Stimulated activated CD8-positive, alpha-beta memory T cell treated with anti-CD3 and anti-CD28 coated beads, Interleukin-7, amount 100 ng/mL, for 24 hours (primary cell): ENCODE measurements at regions not wholly inside any gene's neighbourhood (a gene's known extent, or its start where the extent isn't known, plus 50 kb on each side); places are given as distances from the start of the nearest gene placed in this dataset.

ENCODE experiments used
- DNase-seq: peaks from one replicate; pipeline ENCODE4 v3.0.0-alpha.2; 2020; ENCODE audit warnings: low read depth

- DNase-seq: no peak
Measured at GRCh38 chr16:73304008-73304774, 256.3 kb upstream of the ZFHX3 start.

GRCh38 chr16:73302942-73303341 is 255.0 kb upstream of the ZFHX3 start:
- DNase-seq: no peak

- DNase-seq: no peak
Measured at GRCh38 chr16:73301984-73302383, 254.1 kb upstream of the ZFHX3 start.

- DNase-seq: no peak
Measured at GRCh38 chr16:73299346-73299745, 251.4 kb upstream of the ZFHX3 start.

GRCh38 chr16:73298562-73298961 is 250.6 kb upstream of the ZFHX3 start:
- DNase-seq: no peak

GRCh38 chr16:73290258-73290657 is 242.3 kb upstream of the ZFHX3 start:
- no peak for DNase-seq

GRCh38 chr16:73289232-73289631 is 241.3 kb upstream of the ZFHX3 start:
- no peak for DNase-seq

GRCh38 chr16:73288520-73288919 is 240.6 kb upstream of the ZFHX3 start:
- DNase-seq: no peak

- no peak for DNase-seq
Measured at GRCh38 chr16:73287859-73288405, 240.0 kb upstream of the ZFHX3 start.

GRCh38 chr16:73286346-73287267 is 238.7 kb upstream of the ZFHX3 start:
- no peak for DNase-seq

GRCh38 chr16:73285436-73286201 is 237.7 kb upstream of the ZFHX3 start:
- DNase-seq: no peak

GRCh38 chr16:73280388-73280787 is 232.5 kb upstream of the ZFHX3 start:
- no peak for DNase-seq

GRCh38 chr16:73279451-73279850 is 231.5 kb upstream of the ZFHX3 start:
- no peak for DNase-seq

GRCh38 chr16:73277071-73277470 is 229.1 kb upstream of the ZFHX3 start:
- DNase-seq: no peak

- no peak for DNase-seq
Measured at GRCh38 chr16:73275448-73275847, 227.5 kb upstream of the ZFHX3 start.

GRCh38 chr16:73275024-73275423 is 227.1 kb upstream of the ZFHX3 start:
- DNase-seq: no peak

GRCh38 chr16:73274140-73274539 is 226.2 kb upstream of the ZFHX3 start:
- no peak for DNase-seq

- DNase-seq: no peak
Measured at GRCh38 chr16:73268366-73268993, 220.6 kb upstream of the ZFHX3 start.

- DNase-seq: no peak
Measured at GRCh38 chr16:73265935-73266334, 218.0 kb upstream of the ZFHX3 start.

- DNase-seq: no peak
Measured at GRCh38 chr16:73265124-73265837, 217.4 kb upstream of the ZFHX3 start.

GRCh38 chr16:73262931-73263330 is 215.0 kb upstream of the ZFHX3 start:
- no peak for DNase-seq
